Panc1 (cell line): ENCODE measurements at regions not wholly inside any gene's neighbourhood (a gene's known extent, or its start where the extent isn't known, plus 50 kb on each side); places are given as distances from the start of the nearest gene placed in this dataset.

Source experiments
- ATAC-seq: fragments of 200-7000 bp; cut with Tn5 transposase; 2 replicates; pipeline ENCODE4 v1.9.1; 2020; ENCODE audit warnings: mild to moderate bottlenecking, moderate library complexity
- BruUV-seq: library from RNA; stranded (reverse); fragments of 400-500 nt; replicated peaks from 2 replicates; lab custom pipeline; 2021; lab: Mats Ljungman, UMichigan
- CTCF ChIA-PET: fragments of 300-600 bp; sonication (Branson Sonifier 250); formaldehyde crosslinking; loops from one replicate; lab custom pipeline; 2022; ENCODE audit warnings: antibody characterized with exemption; lab: Charles Lee
- POLR2A ChIA-PET: fragments of 300-600 bp; sonication (Branson Sonifier 250); formaldehyde crosslinking; loops from one replicate; lab custom pipeline; 2022; ENCODE audit warnings: antibody characterized with exemption; lab: Charles Lee
- DNase-seq: peaks from one replicate; pipeline ENCODE4 v3.0.0-alpha.2; 2010; ENCODE audit warnings: low read depth, low spot score
- H3K27ac ChIP-seq: 2 replicates; pipeline ENCODE4 v1.5.1; 2011; ENCODE audit warnings: mild to moderate bottlenecking, low read length, inconsistent platforms
- H3K27me3 ChIP-seq: fragments of 200-500 bp; sonication (Bioruptor generic); 2 replicates; pipeline ENCODE4 v1.6.0; 2014; ENCODE audit warnings: low read length, inconsistent platforms; ENCODE audit not compliant: control insufficient read depth, insufficient read depth
- H3K36me3 ChIP-seq: fragments of 200-500 bp; sonication (Bioruptor generic); 2 replicates; pipeline ENCODE4 v1.5.1; 2014; ENCODE audit warnings: inconsistent platforms, mild to moderate bottlenecking, low read length, moderate library complexity; ENCODE audit not compliant: control insufficient read depth, insufficient read depth
- H3K4me1 ChIP-seq: 2 replicates; pipeline ENCODE4 v1.5.1; 2011; ENCODE audit warnings: inconsistent platforms, mild to moderate bottlenecking, low read length, moderate library complexity; ENCODE audit not compliant: control insufficient read depth, insufficient read depth
- H3K4me3 ChIP-seq, 2 experiments: 2 replicates each; pipeline ENCODE4 v1.5.1; 2011 to 2012; ENCODE audit warnings: low read depth in 2 of 2, low read length in 2 of 2, mild to moderate bottlenecking in 2 of 2, inconsistent platforms in 1 of 2, moderate library complexity in 1 of 2
- H3K9me3 ChIP-seq: fragments of 200-500 bp; sonication (Bioruptor generic); 2 replicates; pipeline ENCODE4 v1.5.1; 2014; ENCODE audit warnings: low read depth, mild to moderate bottlenecking, inconsistent platforms, low read length, moderate library complexity; ENCODE audit not compliant: control insufficient read depth, insufficient read depth
- CTCF ChIP-seq: fragments of 450-650 bp; IDR thresholded peaks from 2 replicates; pipeline ENCODE4 v1.5.1; 2017; ENCODE audit warnings: mild to moderate bottlenecking
- POLR2AphosphoS5 ChIP-seq: IDR thresholded peaks from 2 replicates; pipeline ENCODE4 v1.6.1; 2012; ENCODE audit warnings: mild to moderate bottlenecking, low read depth, low read length, moderate library complexity
- REST ChIP-seq, 2 experiments: IDR thresholded peaks; 2 replicates each; pipeline ENCODE4 v1.6.1; 2011 to 2012; ENCODE audit warnings: low read depth in 2 of 2, control low read depth in 1 of 2, low read length in 1 of 2, mild to moderate bottlenecking in 1 of 2, moderate library complexity in 1 of 2; ENCODE audit not compliant: insufficient read depth in 1 of 2
- SIN3A ChIP-seq: IDR thresholded peaks from 2 replicates; pipeline ENCODE4 v1.6.1; 2012; ENCODE audit warnings: low read depth, mild to moderate bottlenecking, low read length, moderate library complexity, borderline replicate concordance; ENCODE audit not compliant: insufficient read depth
- TCF7L2 ChIP-seq: IDR thresholded peaks from 2 replicates; pipeline ENCODE4 v1.6.1; 2011; ENCODE audit warnings: mild to moderate bottlenecking, low read depth, low read length, inconsistent platforms
- in situ Hi-C: cut with HindIII; loops from 2 replicates; pipeline ENCODE4 v1.10.0; 2016; ENCODE audit warnings: low sequenced_read_pairs, low pct_unique_long_range_greater_than_20kb
- intact Hi-C: fragments of 100-400 bp; cut with micrococcal nuclease; formaldehyde crosslinking; loops from one replicate; pipeline ENCODE4 v1.10.0; 2022; ENCODE audit not compliant: unreplicated experiment

GRCh38 chr4:157961229-157961990 is 211.4 kb downstream of the GASK1B start:
- POLR2A ChIA-PET, result no interaction called here
- no peak for DNase-seq
- no TSS peak for BruUV-seq
- H3K4me1 ChIP-seq, result no peaks in the 10 kb centered on the region
- TF ChIP-seq CTCF (no peak), TCF7L2 (no peak), POLR2AphosphoS5 (no peak)
- no peaks in the 10 kb centered on the region for H3K27me3 ChIP-seq
- in situ Hi-C loops, result no loop called here
- H3K27ac ChIP-seq, result no peak overlapping the region
- no peaks in the 10 kb centered on the region for H3K36me3 ChIP-seq
- CTCF ChIA-PET, result no interaction called here
- ATAC-seq, result no peak
- no peaks in the 10 kb centered on the region for H3K9me3 ChIP-seq
- H3K4me3 ChIP-seq, result no peak overlapping the region
- intact Hi-C loops, result no loop called here

GRCh38 chr4:157957905-157958304 is 214.9 kb downstream of the GASK1B start:
- no peak for TF ChIP-seq REST (IDR thresholded peaks at IDR 0.05; ENCODE audit: insufficient read depth in 1 of 2, low read depth in 2 of 2, low read length in 1 of 2)
- no peak for TF ChIP-seq TCF7L2
- no peak for TF ChIP-seq CTCF
- TF ChIP-seq POLR2AphosphoS5, result no peak
- no peak for TF ChIP-seq SIN3A
- ChIA-PET POLR2A (no interaction called here), CTCF (no interaction called here)
- Histone ChIP-seq H3K27me3 (no peaks in the 10 kb centered on the region), H3K27ac (no peak overlapping the region), H3K4me3 (no peak overlapping the region), H3K36me3 (no peaks in the 10 kb centered on the region), H3K4me1 (no peaks in the 10 kb centered on the region), H3K9me3 (no peaks in the 10 kb centered on the region)
- DNase-seq (no peak), ATAC-seq (no peak)
- in situ Hi-C loops (no loop called here), intact Hi-C loops (no loop called here)
- BruUV-seq, result no TSS peak
